D721Med (cell line): ENCODE measurements at regions not wholly inside any gene's neighbourhood (a gene's known extent, or its start where the extent isn't known, plus 50 kb on each side); places are given as distances from the start of the nearest gene placed in this dataset.

Experiments
- DNase-seq: peaks from one replicate; pipeline ENCODE4 v3.0.0; 2011; ENCODE audit warnings: low spot score; ENCODE audit not compliant: insufficient read length
- FAIRE-seq: peaks from 2 replicates; lab custom pipeline; 2011; peaks lifted over from hg19 to GRCh38; lab: Jason Lieb, UNC
- CTCF ChIP-seq: IDR thresholded peaks from 2 replicates; pipeline ENCODE4 v1.5.1; 2012; ENCODE audit warnings: mild to moderate bottlenecking, control low read depth; ENCODE audit not compliant: insufficient read depth; ENCODE audit errors: missing control alignments

DNA sequence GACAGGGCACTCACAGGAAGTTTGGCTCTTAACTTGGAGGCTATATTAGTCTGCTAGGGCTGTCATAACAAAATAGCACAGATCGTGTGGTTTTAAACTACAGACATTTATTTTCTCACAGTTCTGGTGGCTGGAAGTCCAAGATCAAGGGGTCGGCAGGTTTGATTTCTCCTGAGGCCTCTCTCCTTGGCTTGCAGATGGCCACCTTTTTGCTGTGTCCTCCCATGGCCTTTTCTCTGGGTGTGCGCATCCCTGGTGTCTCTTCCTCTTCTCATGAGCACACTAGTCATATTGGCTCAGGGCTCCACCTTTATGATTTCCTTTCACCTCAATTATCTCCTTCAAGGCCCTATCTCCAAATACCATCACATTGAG is 69.3 kb downstream of the FOXB1 start:
- no peak for TF ChIP-seq CTCF
- DNase-seq, result no peak
- no peak for FAIRE-seq

DNA sequence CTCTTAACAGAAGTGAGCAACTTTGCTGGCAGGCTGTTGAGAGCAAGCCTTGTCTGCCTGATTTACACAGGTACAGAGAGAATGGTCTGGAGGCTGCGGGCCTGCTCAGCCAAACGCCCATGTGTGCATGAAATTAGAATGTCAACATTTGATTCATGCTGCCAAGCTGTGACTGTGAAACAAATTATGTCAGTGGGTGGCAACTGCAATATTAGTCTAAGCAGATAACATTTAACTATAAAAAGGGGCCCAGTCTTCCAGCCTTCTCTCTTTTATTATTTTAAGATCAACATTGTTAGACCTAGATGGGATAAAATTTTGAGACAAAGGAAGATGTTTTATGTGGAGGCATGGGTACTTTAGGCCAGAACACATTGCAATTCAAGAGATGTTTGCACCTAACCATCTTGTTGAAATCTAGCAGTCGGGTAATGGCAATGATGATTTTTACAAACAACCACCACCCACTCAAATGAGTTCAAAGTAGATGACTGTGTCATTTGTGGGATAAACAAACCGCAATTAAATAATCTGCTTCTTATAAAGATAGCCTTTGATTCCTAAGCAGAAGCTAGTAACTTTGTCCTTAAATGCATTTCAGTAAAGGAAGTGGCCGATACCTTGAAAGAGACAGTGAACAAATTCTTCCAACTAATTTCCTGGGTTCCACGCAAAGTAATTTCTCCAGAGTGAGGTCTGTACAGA is 70.2 kb downstream of the FOXB1 start:
- no peak for FAIRE-seq
- no peak for DNase-seq
- no peak for TF ChIP-seq CTCF

GRCh38 chr15:60076045-60076444 is 71.9 kb downstream of the FOXB1 start:
- DNase-seq (no peak), FAIRE-seq (no peak)
- TF ChIP-seq CTCF, result no peak

GRCh38 chr15:60076582-60077276 is 72.6 kb downstream of the FOXB1 start:
- DNase-seq (no peak), FAIRE-seq (no peak)
- TF ChIP-seq CTCF, result no peak

GRCh38 chr15:60077581-60078359 is 73.7 kb downstream of the FOXB1 start:
- FAIRE-seq (no peak), DNase-seq (no peak)
- TF ChIP-seq CTCF, result no peak

DNA sequence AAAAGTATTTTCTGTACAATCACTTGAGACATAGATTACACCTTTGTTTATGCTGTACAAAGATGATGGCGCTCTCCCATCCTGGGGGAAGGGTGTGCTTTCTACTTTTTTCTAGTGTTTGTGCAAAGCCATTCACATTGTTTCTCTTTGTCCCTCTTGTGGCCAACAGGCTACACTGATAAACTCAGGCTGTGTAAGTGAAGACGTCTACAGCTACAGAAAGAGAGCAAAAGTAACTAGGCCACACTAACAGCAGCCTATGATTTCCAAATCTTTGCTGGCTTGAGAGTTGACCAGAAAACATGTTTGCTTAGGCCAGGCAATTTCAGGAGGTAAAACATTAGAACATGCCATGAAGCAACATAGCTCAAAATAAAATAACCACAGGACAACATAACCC is 75.1 kb downstream of the FOXB1 start:
- no peak for DNase-seq
- FAIRE-seq, result no peak
- no peak for TF ChIP-seq CTCF
